Caco-2 (cell line): ENCODE measurements at regions not wholly inside any gene's neighbourhood (a gene's known extent, or its start where the extent isn't known, plus 50 kb on each side); places are given as distances from the start of the nearest gene placed in this dataset.

ENCODE experiments used
- BruUV-seq: library from RNA; stranded (reverse); fragments of 400-500 nt; replicated peaks from 2 replicates; lab custom pipeline; 2021; lab: Mats Ljungman, UMichigan
- CTCF ChIA-PET: fragments of 300-600 bp; sonication (Branson Sonifier 250); formaldehyde crosslinking; loops from one replicate; lab custom pipeline; 2022; ENCODE audit warnings: antibody characterized with exemption; lab: Charles Lee
- POLR2A ChIA-PET: fragments of 300-600 bp; sonication (Branson Sonifier 250); formaldehyde crosslinking; loops from one replicate; lab custom pipeline; 2022; ENCODE audit warnings: antibody characterized with exemption; lab: Charles Lee
- DNase-seq, 2 experiments: peaks; one replicate each; pipeline versions ENCODE4 v3.0.0 to v3.0.0-alpha.2; 2020 to 2022
- H3K27me3 ChIP-seq: replicated peaks from 2 replicates; pipeline ENCODE4 v1.6.0; 2011; ENCODE audit warnings: low read length; ENCODE audit not compliant: control insufficient read depth, insufficient read depth
- H3K36me3 ChIP-seq: 2 replicates; pipeline ENCODE4 v1.5.1; 2011; ENCODE audit warnings: low read length; ENCODE audit not compliant: control insufficient read depth, insufficient read depth
- H3K4me1 ChIP-seq: fragments of 250-450 bp; sonication (Bioruptor Pico); 2 replicates; pipeline ENCODE4 v1.5.1; 2020; ENCODE audit warnings: mild to moderate bottlenecking
- H3K4me3 ChIP-seq: 2 replicates; pipeline ENCODE4 v1.5.1; 2011; ENCODE audit warnings: low read depth, mild to moderate bottlenecking, control low read depth, low read length
- H3K9me3 ChIP-seq: fragments of 250-450 bp; sonication (Bioruptor Pico); 2 replicates; pipeline ENCODE4 v1.5.1; 2020; ENCODE audit warnings: mild to moderate bottlenecking, moderate library complexity
- H3K27ac Mint-ChIP-seq: one replicate; pipeline ENCODE4 v1.8.0; 2022; ENCODE audit warnings: mixed read lengths; ENCODE audit not compliant: unreplicated experiment
- H3K27me3 Mint-ChIP-seq: one replicate; pipeline ENCODE4 v1.8.0; 2022; ENCODE audit warnings: mixed read lengths; ENCODE audit not compliant: insufficient read depth, unreplicated experiment
- H3K36me3 Mint-ChIP-seq: one replicate; pipeline ENCODE4 v1.8.0; 2022; ENCODE audit warnings: mild to moderate bottlenecking, mixed read lengths; ENCODE audit not compliant: insufficient read depth, unreplicated experiment
- H3K4me1 Mint-ChIP-seq: one replicate; pipeline ENCODE4 v1.8.0; 2022; ENCODE audit warnings: low read depth, mixed read lengths; ENCODE audit not compliant: unreplicated experiment
- H3K4me3 Mint-ChIP-seq: one replicate; pipeline ENCODE4 v1.8.0; 2022; ENCODE audit warnings: mild to moderate bottlenecking, moderate library complexity, mixed read lengths; ENCODE audit not compliant: unreplicated experiment
- H3K9me3 Mint-ChIP-seq: one replicate; pipeline ENCODE4 v1.8.0; 2022; ENCODE audit warnings: mixed read lengths; ENCODE audit not compliant: unreplicated experiment
- intact Hi-C: fragments of 100-400 bp; cut with micrococcal nuclease; formaldehyde crosslinking; loops from one replicate; pipeline ENCODE4 v1.10.0; 2022; ENCODE audit not compliant: unreplicated experiment
- TF ChIP-seq, protein P1 (sequence below), 2 experiments: fragments of 200-600 bp in 1 of 2; IDR thresholded peaks; 1 replicate in 1 of 2; 2 replicates in 1 of 2; pipeline versions ENCODE4 v1.5.1 to v1.8.0; 2011 to 2022; ENCODE audit warnings: antibody characterized with exemption in 1 of 2, control low read depth in 1 of 2, inconsistent platforms in 1 of 2, low read depth in 1 of 2, low read length in 1 of 2, mild to moderate bottlenecking in 1 of 2, moderate library complexity in 1 of 2; ENCODE audit not compliant: insufficient read depth in 1 of 2, severe bottlenecking in 1 of 2, unreplicated experiment in 1 of 2

DNA sequence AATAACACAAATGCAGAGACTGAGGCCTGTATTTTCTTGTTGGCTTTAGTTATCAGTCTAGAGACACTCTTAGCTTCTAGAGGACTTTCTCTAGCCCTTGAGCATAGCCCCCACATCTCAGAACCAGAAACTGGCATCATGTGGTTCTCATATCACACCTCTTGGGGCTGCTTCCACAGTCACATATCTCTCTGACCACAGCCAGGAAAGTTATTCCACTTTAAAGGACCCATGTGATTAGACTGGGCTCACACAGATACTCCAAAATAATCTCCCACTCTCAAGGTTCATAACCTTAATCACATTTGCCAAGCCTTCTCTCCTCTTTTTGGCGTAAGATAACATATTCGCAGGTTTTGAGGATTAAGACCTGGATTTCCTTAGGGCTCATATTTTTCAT, 846.9 kb upstream of the MIR17HG start:
- no peaks in the 10 kb centered on the region for H3K27me3 Mint-ChIP-seq
- no TSS peak for BruUV-seq
- peaks cover 48% of the 10 kb centered on the region for H3K4me1 Mint-ChIP-seq
- Histone ChIP-seq H3K4me3 (no peak overlapping the region), H3K36me3 (no peaks in the 10 kb centered on the region), H3K4me1 (peaks cover 61% of the 10 kb centered on the region), H3K27me3 (no peaks in the 10 kb centered on the region), H3K9me3 (0 out of 2 replicates have a peak, but pooled peaks cover 3% of the 10 kb centered on the region)
- TF ChIP-seq, protein P1, sequence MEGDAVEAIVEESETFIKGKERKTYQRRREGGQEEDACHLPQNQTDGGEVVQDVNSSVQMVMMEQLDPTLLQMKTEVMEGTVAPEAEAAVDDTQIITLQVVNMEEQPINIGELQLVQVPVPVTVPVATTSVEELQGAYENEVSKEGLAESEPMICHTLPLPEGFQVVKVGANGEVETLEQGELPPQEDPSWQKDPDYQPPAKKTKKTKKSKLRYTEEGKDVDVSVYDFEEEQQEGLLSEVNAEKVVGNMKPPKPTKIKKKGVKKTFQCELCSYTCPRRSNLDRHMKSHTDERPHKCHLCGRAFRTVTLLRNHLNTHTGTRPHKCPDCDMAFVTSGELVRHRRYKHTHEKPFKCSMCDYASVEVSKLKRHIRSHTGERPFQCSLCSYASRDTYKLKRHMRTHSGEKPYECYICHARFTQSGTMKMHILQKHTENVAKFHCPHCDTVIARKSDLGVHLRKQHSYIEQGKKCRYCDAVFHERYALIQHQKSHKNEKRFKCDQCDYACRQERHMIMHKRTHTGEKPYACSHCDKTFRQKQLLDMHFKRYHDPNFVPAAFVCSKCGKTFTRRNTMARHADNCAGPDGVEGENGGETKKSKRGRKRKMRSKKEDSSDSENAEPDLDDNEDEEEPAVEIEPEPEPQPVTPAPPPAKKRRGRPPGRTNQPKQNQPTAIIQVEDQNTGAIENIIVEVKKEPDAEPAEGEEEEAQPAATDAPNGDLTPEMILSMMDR (IDR thresholded peaks at IDR 0.05; ENCODE audit: insufficient read depth in 1 of 2, low read depth in 1 of 2, low read length in 1 of 2, severe bottlenecking in 1 of 2, unreplicated experiment in 1 of 2) = no peak
- CTCF ChIA-PET = no interaction called here
- H3K27ac Mint-ChIP-seq = no peak overlapping the region
- H3K36me3 Mint-ChIP-seq = no peaks in the 10 kb centered on the region
- no peaks in the 10 kb centered on the region for H3K9me3 Mint-ChIP-seq
- no peak for DNase-seq
- no peak overlapping the region for H3K4me3 Mint-ChIP-seq
- POLR2A ChIA-PET = no interaction called here
- intact Hi-C loops = loop anchor here (5.0 kb wide), 2 partner anchors 92 to 367 kb away; no protein-coding TSS in a partner anchor

DNA sequence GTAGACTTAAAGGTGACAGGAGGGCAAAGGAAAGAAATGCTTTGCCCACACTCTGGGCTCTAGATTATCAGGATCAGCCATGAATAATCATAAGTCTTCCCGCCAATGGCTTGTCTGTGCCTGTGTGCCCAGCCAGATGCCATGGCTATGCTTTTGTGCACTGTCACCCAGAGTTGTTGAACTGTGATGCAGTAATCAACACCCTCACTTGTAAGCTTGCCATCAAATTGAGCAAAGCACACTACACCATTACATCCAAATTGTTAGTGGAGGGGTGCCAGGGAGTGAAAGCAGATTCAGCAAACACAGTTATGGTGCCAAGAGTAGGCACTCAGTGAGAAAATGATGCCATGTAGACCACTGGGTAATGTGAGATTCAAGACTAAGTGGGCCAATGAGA, 845.3 kb upstream of the MIR17HG start:
- Mint-ChIP-seq H3K4me3 (no peak overlapping the region), H3K27me3 (no peaks in the 10 kb centered on the region), H3K9me3 (no peaks in the 10 kb centered on the region), H3K4me1 (peaks cover 50% of the 10 kb centered on the region), H3K27ac (peak overlapping the region; percentile 73), H3K36me3 (no peaks in the 10 kb centered on the region)
- ChIA-PET POLR2A (no interaction called here), CTCF (no interaction called here)
- no peaks in the 10 kb centered on the region for H3K9me3 ChIP-seq
- DNase-seq = no peak
- no peak overlapping the region for H3K4me3 ChIP-seq
- peaks cover 65% of the 10 kb centered on the region for H3K4me1 ChIP-seq
- intact Hi-C loops = loop anchor here (1.0 to 5.0 kb wide), 5 partner anchors 51 to 365 kb away; no protein-coding TSS in a partner anchor
- TF ChIP-seq, protein P1 (IDR thresholded peaks at IDR 0.05; ENCODE audit: insufficient read depth in 1 of 2, low read depth in 1 of 2, low read length in 1 of 2, severe bottlenecking in 1 of 2, unreplicated experiment in 1 of 2) = no peak
- no peaks in the 10 kb centered on the region for H3K36me3 ChIP-seq
- BruUV-seq = no TSS peak
- no peaks in the 10 kb centered on the region for H3K27me3 ChIP-seq

DNA sequence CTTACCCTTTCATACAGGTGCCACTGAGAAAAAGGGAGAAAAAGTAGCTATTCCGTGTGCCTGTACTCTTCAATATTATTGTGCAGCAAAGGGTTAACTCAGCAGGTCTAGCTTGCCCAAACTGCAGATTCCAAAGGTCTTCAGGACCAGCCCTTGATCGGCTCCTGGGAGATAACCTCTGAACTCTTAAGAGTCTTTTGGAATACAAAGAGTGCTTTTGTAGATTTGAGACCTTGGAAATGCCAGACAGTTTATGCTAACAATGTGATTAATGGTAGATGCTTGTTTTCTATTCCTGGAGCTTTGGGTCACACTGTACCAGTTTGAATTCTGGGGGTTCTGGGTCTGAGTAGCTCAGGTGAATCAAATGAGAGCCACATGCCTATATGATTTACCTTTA, 844.7 kb upstream of the MIR17HG start:
- Mint-ChIP-seq H3K27ac (peak overlapping the region; percentile 73), H3K27me3 (no peaks in the 10 kb centered on the region), H3K4me3 (peak overlapping the region; percentile 56), H3K9me3 (no peaks in the 10 kb centered on the region), H3K36me3 (no peaks in the 10 kb centered on the region), H3K4me1 (peaks cover 45% of the 10 kb centered on the region)
- H3K36me3 ChIP-seq = no peaks in the 10 kb centered on the region
- no peaks in the 10 kb centered on the region for H3K9me3 ChIP-seq
- intact Hi-C loops = loop anchor here (1.0 to 5.0 kb wide), 5 partner anchors 50 to 365 kb away; no protein-coding TSS in a partner anchor
- TF ChIP-seq, protein P1 (IDR thresholded peaks at IDR 0.05; ENCODE audit: insufficient read depth in 1 of 2, low read depth in 1 of 2, low read length in 1 of 2, severe bottlenecking in 1 of 2, unreplicated experiment in 1 of 2) = no peak
- no peak overlapping the region for H3K4me3 ChIP-seq
- CTCF ChIA-PET = interaction anchor here (1.3 kb wide), 1 partner anchor 365 kb away, joined by 4 read pairs; no protein-coding TSS in a partner anchor
- no peaks in the 10 kb centered on the region for H3K27me3 ChIP-seq
- no TSS peak for BruUV-seq
- POLR2A ChIA-PET = interaction anchor here (0.8 kb wide), 1 partner anchor 364 kb away, joined by 4 read pairs; no protein-coding TSS in a partner anchor
- peak; percentile 74 to 84 for DNase-seq
- H3K4me1 ChIP-seq = peaks cover 61% of the 10 kb centered on the region
